HCT116 (cell line): ENCODE measurements at regions not wholly inside any gene's neighbourhood (a gene's known extent, or its start where the extent isn't known, plus 50 kb on each side); places are given as distances from the start of the nearest gene placed in this dataset.

Source experiments
- CEBPB ChIP-seq: IDR thresholded peaks from 2 replicates; pipeline ENCODE4 v1.6.1; 2012; ENCODE audit warnings: low read depth
- EZH2 ChIP-seq: fragments of 200-600 bp; sonication (generic); IDR thresholded peaks from 2 replicates; pipeline ENCODE4 v1.6.1; 2017; ENCODE audit warnings: antibody characterized with exemption, mixed run types
- EZH2phosphoT487 ChIP-seq: fragments of 200-600 bp; IDR thresholded peaks from 2 replicates; pipeline ENCODE4 v1.6.1; 2018; ENCODE audit warnings: antibody characterized with exemption, borderline replicate concordance
- POLR2A ChIP-seq: IDR thresholded peaks from 2 replicates; pipeline ENCODE4 v1.7.0; 2011; ENCODE audit warnings: borderline replicate concordance; ENCODE audit not compliant: insufficient read depth, insufficient read length; ENCODE audit errors: extremely low read depth
- POLR2AphosphoS5 ChIP-seq: IDR thresholded peaks from 2 replicates; pipeline ENCODE4 v1.6.1; 2011; ENCODE audit warnings: mild to moderate bottlenecking, low read depth, low read length, moderate library complexity
- RAD21 ChIP-seq: IDR thresholded peaks from 2 replicates; pipeline ENCODE4 v1.6.1; 2012; ENCODE audit warnings: low read depth, mild to moderate bottlenecking
- TCF7L2 ChIP-seq: IDR thresholded peaks from 2 replicates; pipeline ENCODE4 v1.7.0; 2011; ENCODE audit warnings: borderline replicate concordance, inconsistent platforms; ENCODE audit not compliant: insufficient read depth, insufficient read length; ENCODE audit errors: extremely low read depth
- TF ChIP-seq, protein P1 (sequence below), 3 experiments: fragments of 200-600 bp in 1 of 3; sonication (generic) in 1 of 3; IDR thresholded peaks in 2 of 3; conservative IDR thresholded peaks in 1 of 3; 2 replicates each; pipeline ENCODE4 v1.5.1; 2012 to 2017; ENCODE audit warnings: low read depth in 2 of 3, low read length in 2 of 3, antibody characterized with exemption in 1 of 3, borderline replicate concordance in 1 of 3, control low read depth in 1 of 3, mild to moderate bottlenecking in 1 of 3, mixed read lengths in 1 of 3, mixed run types in 1 of 3, moderate library complexity in 1 of 3; ENCODE audit not compliant: insufficient read depth in 1 of 3
- TF ChIP-seq, protein P2 (sequence below): IDR thresholded peaks from 2 replicates; pipeline ENCODE4 v1.6.1; 2012; ENCODE audit warnings: low read depth
- TF ChIP-seq, protein P3 (sequence below): IDR thresholded peaks from 2 replicates; pipeline ENCODE4 v1.6.1; 2012

DNA sequence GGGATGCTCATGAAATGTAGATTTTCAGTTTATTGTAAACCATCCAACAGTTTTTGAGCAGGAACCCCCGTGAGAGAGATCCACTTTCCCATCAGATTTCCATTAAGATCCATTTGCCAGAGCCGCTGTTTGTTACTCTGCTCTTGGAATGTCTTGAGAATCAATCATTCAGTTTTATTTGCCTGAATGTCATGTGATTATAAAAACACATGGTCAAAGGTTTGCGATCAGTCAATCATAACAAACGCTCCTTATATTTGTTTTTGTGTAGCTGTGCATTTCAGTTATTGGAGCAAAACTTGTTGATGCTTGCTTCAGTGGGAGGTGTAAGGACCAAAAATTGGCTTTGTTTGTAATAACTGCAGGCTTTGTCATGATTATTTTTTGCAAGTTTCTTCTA lies 155.8 kb upstream of the RHOBTB1 start:
- TF ChIP-seq POLR2AphosphoS5 (no peak), EZH2phosphoT487 (no peak), TCF7L2 (no peak), POLR2A (no peak), CEBPB (no peak), RAD21 (no peak), EZH2 (no peak)
- TF ChIP-seq, protein P1, sequence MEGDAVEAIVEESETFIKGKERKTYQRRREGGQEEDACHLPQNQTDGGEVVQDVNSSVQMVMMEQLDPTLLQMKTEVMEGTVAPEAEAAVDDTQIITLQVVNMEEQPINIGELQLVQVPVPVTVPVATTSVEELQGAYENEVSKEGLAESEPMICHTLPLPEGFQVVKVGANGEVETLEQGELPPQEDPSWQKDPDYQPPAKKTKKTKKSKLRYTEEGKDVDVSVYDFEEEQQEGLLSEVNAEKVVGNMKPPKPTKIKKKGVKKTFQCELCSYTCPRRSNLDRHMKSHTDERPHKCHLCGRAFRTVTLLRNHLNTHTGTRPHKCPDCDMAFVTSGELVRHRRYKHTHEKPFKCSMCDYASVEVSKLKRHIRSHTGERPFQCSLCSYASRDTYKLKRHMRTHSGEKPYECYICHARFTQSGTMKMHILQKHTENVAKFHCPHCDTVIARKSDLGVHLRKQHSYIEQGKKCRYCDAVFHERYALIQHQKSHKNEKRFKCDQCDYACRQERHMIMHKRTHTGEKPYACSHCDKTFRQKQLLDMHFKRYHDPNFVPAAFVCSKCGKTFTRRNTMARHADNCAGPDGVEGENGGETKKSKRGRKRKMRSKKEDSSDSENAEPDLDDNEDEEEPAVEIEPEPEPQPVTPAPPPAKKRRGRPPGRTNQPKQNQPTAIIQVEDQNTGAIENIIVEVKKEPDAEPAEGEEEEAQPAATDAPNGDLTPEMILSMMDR (IDR thresholded peaks at IDR 0.05 in 2 of 3, conservative IDR thresholded peaks at IDR 0.05 in 1 of 3; ENCODE audit: borderline replicate concordance in 1 of 3, insufficient read depth in 1 of 3, low read depth in 2 of 3, low read length in 2 of 3), result no peak
- TF ChIP-seq, protein P2, sequence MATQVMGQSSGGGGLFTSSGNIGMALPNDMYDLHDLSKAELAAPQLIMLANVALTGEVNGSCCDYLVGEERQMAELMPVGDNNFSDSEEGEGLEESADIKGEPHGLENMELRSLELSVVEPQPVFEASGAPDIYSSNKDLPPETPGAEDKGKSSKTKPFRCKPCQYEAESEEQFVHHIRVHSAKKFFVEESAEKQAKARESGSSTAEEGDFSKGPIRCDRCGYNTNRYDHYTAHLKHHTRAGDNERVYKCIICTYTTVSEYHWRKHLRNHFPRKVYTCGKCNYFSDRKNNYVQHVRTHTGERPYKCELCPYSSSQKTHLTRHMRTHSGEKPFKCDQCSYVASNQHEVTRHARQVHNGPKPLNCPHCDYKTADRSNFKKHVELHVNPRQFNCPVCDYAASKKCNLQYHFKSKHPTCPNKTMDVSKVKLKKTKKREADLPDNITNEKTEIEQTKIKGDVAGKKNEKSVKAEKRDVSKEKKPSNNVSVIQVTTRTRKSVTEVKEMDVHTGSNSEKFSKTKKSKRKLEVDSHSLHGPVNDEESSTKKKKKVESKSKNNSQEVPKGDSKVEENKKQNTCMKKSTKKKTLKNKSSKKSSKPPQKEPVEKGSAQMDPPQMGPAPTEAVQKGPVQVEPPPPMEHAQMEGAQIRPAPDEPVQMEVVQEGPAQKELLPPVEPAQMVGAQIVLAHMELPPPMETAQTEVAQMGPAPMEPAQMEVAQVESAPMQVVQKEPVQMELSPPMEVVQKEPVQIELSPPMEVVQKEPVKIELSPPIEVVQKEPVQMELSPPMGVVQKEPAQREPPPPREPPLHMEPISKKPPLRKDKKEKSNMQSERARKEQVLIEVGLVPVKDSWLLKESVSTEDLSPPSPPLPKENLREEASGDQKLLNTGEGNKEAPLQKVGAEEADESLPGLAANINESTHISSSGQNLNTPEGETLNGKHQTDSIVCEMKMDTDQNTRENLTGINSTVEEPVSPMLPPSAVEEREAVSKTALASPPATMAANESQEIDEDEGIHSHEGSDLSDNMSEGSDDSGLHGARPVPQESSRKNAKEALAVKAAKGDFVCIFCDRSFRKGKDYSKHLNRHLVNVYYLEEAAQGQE, result no peak
- TF ChIP-seq, protein P3, sequence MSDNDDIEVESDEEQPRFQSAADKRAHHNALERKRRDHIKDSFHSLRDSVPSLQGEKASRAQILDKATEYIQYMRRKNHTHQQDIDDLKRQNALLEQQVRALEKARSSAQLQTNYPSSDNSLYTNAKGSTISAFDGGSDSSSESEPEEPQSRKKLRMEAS, result no peak
